ENCODE measurements at regions not wholly inside any gene's neighbourhood (a gene's known extent, or its start where the extent isn't known, plus 50 kb on each side); places are given as distances from the start of the nearest gene placed in this dataset.

DNA sequence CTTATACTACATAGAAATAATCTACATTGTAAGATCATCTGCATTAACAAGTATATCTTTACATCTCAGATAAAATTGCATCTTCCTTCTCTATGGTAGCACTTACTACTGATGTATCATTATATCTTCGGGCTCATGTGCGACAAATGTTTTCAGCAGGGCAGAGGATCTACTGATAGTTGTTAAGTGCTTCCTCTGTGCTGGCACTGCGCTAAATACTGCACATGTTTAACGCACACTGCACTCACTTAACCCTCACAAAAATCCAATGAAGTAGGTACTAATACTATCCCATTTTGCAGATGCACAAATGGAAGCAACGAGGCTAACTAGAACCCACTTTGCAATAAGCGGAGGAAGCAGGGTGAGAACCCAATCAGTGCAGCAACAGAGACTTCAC, 75.6 kb upstream of the USP25 start:
- WGBS, 2 donors = 95 to 97% methylated on average over 6 of the region's 6 CpGs
- intact Hi-C loops (cut with DNase I) = no loop called here

DNA sequence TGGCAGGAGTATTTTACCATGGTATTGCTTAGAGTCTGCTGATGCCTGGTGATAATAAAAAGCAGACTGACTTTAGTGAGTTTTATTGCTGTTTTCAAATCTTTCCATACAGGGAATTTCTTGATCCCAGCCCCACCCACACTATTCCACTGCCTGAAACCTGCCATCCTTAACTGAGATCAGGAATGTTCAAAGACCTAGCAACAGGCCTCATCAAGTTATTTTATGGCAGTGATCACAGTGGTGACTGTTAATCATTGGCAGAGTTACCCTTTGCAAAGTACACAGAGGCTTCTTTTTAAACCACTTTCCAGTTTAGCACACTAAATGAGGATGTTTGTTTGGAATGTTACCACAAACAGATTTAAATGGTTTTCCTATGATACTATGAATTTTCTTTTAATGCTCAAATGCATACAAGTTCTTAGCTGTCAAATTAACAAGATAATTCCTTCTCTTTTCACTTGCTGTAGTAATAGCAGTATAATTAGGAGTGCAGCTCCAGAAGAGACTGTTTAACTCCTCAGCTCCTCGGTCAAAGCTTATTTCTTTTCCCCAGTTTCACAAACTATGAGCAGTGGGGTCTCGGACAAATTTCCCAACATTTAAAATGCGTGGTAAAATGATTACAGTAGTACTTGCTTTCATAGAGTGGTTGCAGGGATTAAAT, 69.9 kb upstream of the USP25 start:
- TF ChIP-seq, protein P1, sequence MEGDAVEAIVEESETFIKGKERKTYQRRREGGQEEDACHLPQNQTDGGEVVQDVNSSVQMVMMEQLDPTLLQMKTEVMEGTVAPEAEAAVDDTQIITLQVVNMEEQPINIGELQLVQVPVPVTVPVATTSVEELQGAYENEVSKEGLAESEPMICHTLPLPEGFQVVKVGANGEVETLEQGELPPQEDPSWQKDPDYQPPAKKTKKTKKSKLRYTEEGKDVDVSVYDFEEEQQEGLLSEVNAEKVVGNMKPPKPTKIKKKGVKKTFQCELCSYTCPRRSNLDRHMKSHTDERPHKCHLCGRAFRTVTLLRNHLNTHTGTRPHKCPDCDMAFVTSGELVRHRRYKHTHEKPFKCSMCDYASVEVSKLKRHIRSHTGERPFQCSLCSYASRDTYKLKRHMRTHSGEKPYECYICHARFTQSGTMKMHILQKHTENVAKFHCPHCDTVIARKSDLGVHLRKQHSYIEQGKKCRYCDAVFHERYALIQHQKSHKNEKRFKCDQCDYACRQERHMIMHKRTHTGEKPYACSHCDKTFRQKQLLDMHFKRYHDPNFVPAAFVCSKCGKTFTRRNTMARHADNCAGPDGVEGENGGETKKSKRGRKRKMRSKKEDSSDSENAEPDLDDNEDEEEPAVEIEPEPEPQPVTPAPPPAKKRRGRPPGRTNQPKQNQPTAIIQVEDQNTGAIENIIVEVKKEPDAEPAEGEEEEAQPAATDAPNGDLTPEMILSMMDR (IDR thresholded peaks at IDR 0.05) = no peak
- ATAC-seq = no peak

More for the DNA sequence above, 75.6 kb upstream of the USP25 start:
- DNase-seq (no peak), ATAC-seq (no peak)
- Histone ChIP-seq H3K9me3 (no peaks in the 10 kb centered on the region), H3K4me3 (no peak overlapping the region), H3K36me3 (no peaks in the 10 kb centered on the region), H3K27ac (no peak overlapping the region), H3K27me3 (no peaks in the 10 kb centered on the region), H3K4me1 (no peaks in the 10 kb centered on the region)
- TF ChIP-seq, protein P1 (IDR thresholded peaks at IDR 0.05) = no peak

DNA sequence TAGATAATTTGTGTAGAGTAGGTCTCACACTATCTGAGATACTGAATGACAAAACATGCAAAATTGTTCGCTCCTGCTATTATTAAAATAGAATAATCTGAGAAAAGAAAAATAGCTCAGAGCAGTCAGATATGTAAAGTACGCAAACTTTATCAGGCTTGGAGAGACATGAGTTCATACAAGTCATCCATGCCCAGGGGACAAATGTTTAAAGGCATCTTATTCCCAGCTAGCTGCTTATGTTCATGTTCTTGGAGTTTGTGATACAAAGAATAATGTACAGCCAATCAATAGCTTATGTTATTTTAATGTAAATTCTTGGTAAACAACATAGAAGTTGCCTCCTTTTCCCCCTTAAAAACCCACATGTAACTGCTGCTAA, 69.4 kb upstream of the USP25 start:
- Histone ChIP-seq H3K27ac (no peak overlapping the region), H3K4me1 (peaks cover 0 to 10% (median 0%) of the 10 kb centered on the region in 9 donors), H3K4me3 (no peak overlapping the region), H3K27me3 (no peaks in the 10 kb centered on the region), H3K9me3 (no peaks in the 10 kb centered on the region), H3K36me3 (no peaks in the 10 kb centered on the region)
- 32 to 40% methylated on average over 2 of the region's 2 CpGs for WGBS, 2 donors
- ATAC-seq (no peak), DNase-seq (no peak)
- TF ChIP-seq, protein P1 (IDR thresholded peaks at IDR 0.05) = no peak
- intact Hi-C loops (cut with DNase I) = no loop called here

More for the DNA sequence above, 69.9 kb upstream of the USP25 start:
- Histone ChIP-seq H3K36me3 (no peaks in the 10 kb centered on the region), H3K27ac (no peak overlapping the region), H3K4me1 (peaks cover 0 to 10% (median 0%) of the 10 kb centered on the region in 9 donors), H3K9me3 (no peaks in the 10 kb centered on the region), H3K27me3 (no peaks in the 10 kb centered on the region), H3K4me3 (no peak overlapping the region)
- intact Hi-C loops (cut with DNase I) = no loop called here
- 57 to 68% methylated on average over 3 of the region's 3 CpGs for WGBS, 2 donors
- DNase-seq = no peak

DNA sequence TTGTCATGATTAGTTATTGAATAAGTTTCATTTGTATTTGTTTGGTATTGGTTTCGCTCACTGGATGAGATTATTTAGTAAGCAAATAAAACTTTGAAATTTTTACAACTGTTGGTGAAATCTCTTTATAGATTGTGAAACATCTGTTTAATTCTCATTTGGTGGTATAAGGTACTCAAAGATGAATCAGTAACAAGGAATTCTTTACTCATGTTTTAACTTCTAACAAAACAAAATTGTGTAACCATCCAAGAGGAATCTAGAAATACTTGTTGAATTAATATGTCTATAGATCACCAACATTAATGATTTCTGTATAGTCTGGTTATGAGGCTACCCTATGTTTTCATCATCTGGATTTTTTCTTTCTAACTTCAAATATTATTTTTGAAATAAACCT, 62.8 kb upstream of the USP25 start:
- Histone ChIP-seq H3K4me1 (no peaks in the 10 kb centered on the region), H3K27ac (no peak overlapping the region), H3K9me3 (no peaks in the 10 kb centered on the region), H3K27me3 (no peaks in the 10 kb centered on the region), H3K36me3 (no peaks in the 10 kb centered on the region), H3K4me3 (no peak overlapping the region)
- DNase-seq = no peak
- intact Hi-C loops (cut with DNase I) = no loop called here
- 98% methylated on average over 1 of the region's 1 CpG for WGBS, 2 donors
- no peak for ATAC-seq
- TF ChIP-seq, protein P1 (IDR thresholded peaks at IDR 0.05) = no peak
